GM12873 (cell line): ENCODE measurements at regions not wholly inside any gene's neighbourhood (a gene's known extent, or its start where the extent isn't known, plus 50 kb on each side); places are given as distances from the start of the nearest gene placed in this dataset.

Experiments used
- TF ChIP-seq, protein P1 (sequence below): IDR thresholded peaks from 2 replicates; pipeline ENCODE4 v1.5.1; 2012; ENCODE audit warnings: low read depth, mild to moderate bottlenecking, moderate library complexity, low read length, control low read depth; ENCODE audit not compliant: insufficient read depth; ENCODE audit errors: missing control alignments

- TF ChIP-seq, protein P1, sequence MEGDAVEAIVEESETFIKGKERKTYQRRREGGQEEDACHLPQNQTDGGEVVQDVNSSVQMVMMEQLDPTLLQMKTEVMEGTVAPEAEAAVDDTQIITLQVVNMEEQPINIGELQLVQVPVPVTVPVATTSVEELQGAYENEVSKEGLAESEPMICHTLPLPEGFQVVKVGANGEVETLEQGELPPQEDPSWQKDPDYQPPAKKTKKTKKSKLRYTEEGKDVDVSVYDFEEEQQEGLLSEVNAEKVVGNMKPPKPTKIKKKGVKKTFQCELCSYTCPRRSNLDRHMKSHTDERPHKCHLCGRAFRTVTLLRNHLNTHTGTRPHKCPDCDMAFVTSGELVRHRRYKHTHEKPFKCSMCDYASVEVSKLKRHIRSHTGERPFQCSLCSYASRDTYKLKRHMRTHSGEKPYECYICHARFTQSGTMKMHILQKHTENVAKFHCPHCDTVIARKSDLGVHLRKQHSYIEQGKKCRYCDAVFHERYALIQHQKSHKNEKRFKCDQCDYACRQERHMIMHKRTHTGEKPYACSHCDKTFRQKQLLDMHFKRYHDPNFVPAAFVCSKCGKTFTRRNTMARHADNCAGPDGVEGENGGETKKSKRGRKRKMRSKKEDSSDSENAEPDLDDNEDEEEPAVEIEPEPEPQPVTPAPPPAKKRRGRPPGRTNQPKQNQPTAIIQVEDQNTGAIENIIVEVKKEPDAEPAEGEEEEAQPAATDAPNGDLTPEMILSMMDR = no peak
Measured at GRCh38 chr13:62432295-62432694, 1016.6 kb upstream of the PCDH20 start.

- TF ChIP-seq, protein P1 = no peak
Measured at GRCh38 chr13:62431852-62432251, 1016.2 kb upstream of the PCDH20 start.

GRCh38 chr13:62418872-62419271 lies 1003.2 kb upstream of the PCDH20 start:
- TF ChIP-seq, protein P1 = no peak

DNA sequence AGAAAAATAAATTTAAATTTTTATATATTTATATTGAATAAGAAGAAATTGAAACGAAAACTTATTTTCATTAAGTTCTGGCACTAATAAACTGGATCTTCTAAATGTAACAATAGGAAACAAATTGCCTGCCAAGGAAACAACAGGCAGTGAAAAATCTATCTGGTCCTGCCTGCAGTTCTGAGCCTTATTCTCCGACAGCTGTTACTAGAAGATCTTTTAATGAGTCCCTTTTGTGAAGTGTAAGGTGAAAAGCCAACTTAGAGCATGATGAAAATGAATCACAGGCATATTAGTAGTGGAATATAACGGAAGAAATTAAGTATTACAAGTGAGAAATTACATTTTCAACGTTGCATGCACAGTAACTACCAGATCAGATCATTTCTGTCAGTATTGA lies 1002.7 kb upstream of the PCDH20 start:
- TF ChIP-seq, protein P1 = no peak

GRCh38 chr13:62407871-62408270 lies 992.2 kb upstream of the PCDH20 start:
- TF ChIP-seq, protein P1 = no peak

DNA sequence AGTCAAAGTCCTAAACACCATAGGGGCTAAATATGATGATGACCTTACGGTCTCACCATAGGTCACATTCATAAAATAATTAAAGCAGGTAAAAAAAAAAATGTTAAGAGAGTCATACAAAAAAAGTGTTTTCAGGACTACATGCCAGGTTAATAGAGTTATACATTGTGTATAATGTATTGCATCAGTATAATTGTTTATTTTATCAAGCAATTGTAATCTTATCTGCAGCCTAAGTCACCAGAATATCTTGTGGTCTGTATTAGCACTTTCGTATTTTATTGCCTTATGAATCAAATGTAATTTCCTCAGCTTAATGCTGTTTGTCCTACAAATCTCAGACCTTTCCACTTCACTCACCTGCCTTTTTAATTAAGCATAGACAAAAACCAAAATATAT lies 972.9 kb upstream of the PCDH20 start:
- TF ChIP-seq, protein P1 = no peak

- TF ChIP-seq, protein P1 = no peak
Measured at GRCh38 chr13:62387647-62388046, 972.0 kb upstream of the PCDH20 start.
